OCI-LY7 (cell line): ENCODE measurements at regions not wholly inside any gene's neighbourhood (a gene's known extent, or its start where the extent isn't known, plus 50 kb on each side); places are given as distances from the start of the nearest gene placed in this dataset.

Source experiments
- BruUV-seq: library from RNA; stranded (reverse); fragments of 400-500 nt; replicated peaks from 2 replicates; lab custom pipeline; 2021; lab: Mats Ljungman, UMichigan
- CTCF ChIA-PET: fragments of 300-600 bp; sonication (Branson Sonifier 250); formaldehyde crosslinking; loops from one replicate; lab custom pipeline; 2022; ENCODE audit warnings: antibody characterized with exemption; ENCODE audit not compliant: unreplicated experiment; lab: Charles Lee
- POLR2A ChIA-PET: fragments of 300-600 bp; sonication (Branson Sonifier 250); formaldehyde crosslinking; loops from one replicate; lab custom pipeline; 2022; ENCODE audit warnings: antibody characterized with exemption; lab: Charles Lee
- DNase-seq: peaks from one replicate; pipeline ENCODE4 v3.0.0-alpha.2; 2015; ENCODE audit warnings: low spot score
- H2AFZ ChIP-seq: fragments of 200-600 bp; sonication (generic), shearing (Covaris generic); 2 replicates; pipeline ENCODE4 v1.6.1; 2014; ENCODE audit warnings: mild to moderate bottlenecking, antibody characterized with exemption, low read length, moderate library complexity
- H3K27ac ChIP-seq: fragments of 200-600 bp; sonication (generic); 2 replicates; pipeline ENCODE4 v1.5.1; 2014; ENCODE audit warnings: mixed run types, low read depth, mild to moderate bottlenecking, moderate library complexity, low read length, inconsistent platforms; ENCODE audit not compliant: poor library complexity, severe bottlenecking
- H3K36me3 ChIP-seq: fragments of 200-600 bp; sonication (generic); 2 replicates; pipeline ENCODE4 v1.6.1; 2014; ENCODE audit warnings: mild to moderate bottlenecking, antibody characterized with exemption, low read length, moderate library complexity, mixed read lengths; ENCODE audit not compliant: insufficient read depth
- H3K4me1 ChIP-seq: fragments of 200-600 bp; sonication (generic); 2 replicates; pipeline ENCODE4 v1.5.1; 2014; ENCODE audit warnings: mild to moderate bottlenecking, low read length; ENCODE audit not compliant: insufficient read depth, poor library complexity, severe bottlenecking
- H3K4me2 ChIP-seq: fragments of 200-600 bp; sonication (generic); 2 replicates; pipeline ENCODE4 v1.6.1; 2014; ENCODE audit warnings: mild to moderate bottlenecking, low read length
- H3K4me3 ChIP-seq: fragments of 200-600 bp; sonication (generic); 2 replicates; pipeline ENCODE4 v1.5.1; 2014; ENCODE audit warnings: mild to moderate bottlenecking, low read depth, low read length; ENCODE audit not compliant: poor library complexity, severe bottlenecking
- H3K79me2 ChIP-seq: fragments of 200-600 bp; sonication (generic); 2 replicates; pipeline ENCODE4 v1.6.1; 2016; ENCODE audit warnings: low read depth, mild to moderate bottlenecking, low read length, moderate library complexity, mixed read lengths; ENCODE audit not compliant: insufficient read depth
- H3K9me2 ChIP-seq: fragments of 200-600 bp; sonication (generic); 2 replicates; pipeline ENCODE4 v1.6.1; 2016; ENCODE audit warnings: mild to moderate bottlenecking, low read length, mixed read lengths; ENCODE audit not compliant: insufficient read depth
- H3K9me3 ChIP-seq: fragments of 200-600 bp; sonication (generic); 2 replicates; pipeline ENCODE4 v1.6.1; 2014; ENCODE audit warnings: mild to moderate bottlenecking, mixed run types, low read length, mixed read lengths
- H4K20me1 ChIP-seq: fragments of 200-600 bp; sonication (generic); 2 replicates; pipeline ENCODE4 v1.6.1; 2014; ENCODE audit warnings: mild to moderate bottlenecking, antibody characterized with exemption, low read length, moderate library complexity, mixed read lengths; ENCODE audit not compliant: insufficient read depth
- CTCF ChIP-seq: fragments of 200-600 bp; sonication (generic); conservative IDR thresholded peaks from 2 replicates; pipeline ENCODE4 v1.5.1; 2014; ENCODE audit warnings: mild to moderate bottlenecking, antibody characterized with exemption, low read length, moderate library complexity, mixed read lengths
- EZH2phosphoT487 ChIP-seq: fragments of 200-600 bp; sonication (generic); IDR thresholded peaks from 2 replicates; pipeline ENCODE4 v1.6.1; 2018; ENCODE audit warnings: low read depth, borderline replicate concordance, mild to moderate bottlenecking, mixed run types, antibody characterized with exemption, low read length, moderate library complexity, mixed read lengths
- intact Hi-C: fragments of 100-400 bp; cut with micrococcal nuclease; formaldehyde crosslinking; loops from one replicate; pipeline ENCODE4 v1.10.0; 2022; ENCODE audit not compliant: unreplicated experiment

- no peak for DNase-seq
- Histone ChIP-seq H3K4me3 (no peak overlapping the region), H3K79me2 (no peaks in the 10 kb centered on the region), H3K36me3 (no peaks in the 10 kb centered on the region), H3K27ac (no peak overlapping the region), H4K20me1 (no peaks in the 10 kb centered on the region), H3K9me2 (no peaks in the 10 kb centered on the region), H3K4me1 (no peaks in the 10 kb centered on the region), H2AFZ (no peak overlapping the region), H3K9me3 (no peaks in the 10 kb centered on the region), H3K4me2 (no peak overlapping the region)
- intact Hi-C loops, result no loop called here
- POLR2A ChIA-PET, result no interaction called here
- CTCF ChIA-PET, result no interaction called here
- no TSS peak for BruUV-seq
- TF ChIP-seq CTCF (no peak), EZH2phosphoT487 (no peak)
Observed at GRCh38 chr2:164055623-164056022, 319.8 kb upstream of the FIGN start.

DNA sequence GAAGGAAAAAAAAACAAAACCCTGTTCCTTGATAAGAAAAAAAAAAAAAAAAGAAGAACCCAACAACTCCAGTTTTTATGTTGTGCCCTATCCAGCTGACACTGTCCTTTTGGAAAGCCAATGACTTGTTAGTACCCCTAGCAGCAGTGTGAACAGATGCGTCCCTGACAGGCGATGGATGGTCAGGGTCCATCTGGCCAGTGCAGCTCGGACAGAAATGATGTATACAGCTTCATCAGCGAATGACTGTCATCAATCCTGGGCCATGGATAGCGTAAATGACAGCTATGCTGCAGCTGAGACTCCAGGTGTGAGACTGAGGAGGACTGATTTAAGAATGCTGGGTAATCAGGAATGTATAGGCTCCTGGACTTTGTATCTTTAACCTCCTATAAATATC lies 318.8 kb upstream of the FIGN start:
- no peaks in the 10 kb centered on the region for H3K4me1 ChIP-seq
- POLR2A ChIA-PET, result no interaction called here

More for the DNA sequence above, 318.8 kb upstream of the FIGN start:
- Histone ChIP-seq H3K79me2 (no peaks in the 10 kb centered on the region), H2AFZ (no peak overlapping the region), H3K9me2 (no peaks in the 10 kb centered on the region), H3K4me3 (no peak overlapping the region), H3K36me3 (no peaks in the 10 kb centered on the region), H3K27ac (no peak overlapping the region), H4K20me1 (no peaks in the 10 kb centered on the region), H3K9me3 (no peaks in the 10 kb centered on the region), H3K4me2 (no peak overlapping the region)
- TF ChIP-seq EZH2phosphoT487 (no peak), CTCF (no peak)
- intact Hi-C loops, result no loop called here
- BruUV-seq, result no TSS peak
- CTCF ChIA-PET, result no interaction called here
- no peak for DNase-seq
